Activated naive CD4-positive, alpha-beta T cell treated with anti-CD3 and anti-CD28 coated beads, Interleukin-2, amount 50 U/mL, for 24 hours (primary cell): ENCODE measurements at regions not wholly inside any gene's neighbourhood (a gene's known extent, or its start where the extent isn't known, plus 50 kb on each side); places are given as distances from the start of the nearest gene placed in this dataset.
A peak's percentile ranks its signal among the peaks of the same experiment; 100 is the strongest.
"Not testable (repeated sequence)": the region's sequence is repeated elsewhere in the genome, so short reads cannot be mapped to it uniquely, and the experiment has no call there.

Experiments
- H3K27ac Mint-ChIP-seq: one replicate; pipeline ENCODE4 v1.8.0; 2021; ENCODE audit warnings: mild to moderate bottlenecking, mixed read lengths
- H3K27me3 Mint-ChIP-seq: one replicate; pipeline ENCODE4 v1.8.0; 2021; ENCODE audit warnings: mixed read lengths
- H3K36me3 Mint-ChIP-seq: one replicate; pipeline ENCODE4 v1.8.0; 2021; ENCODE audit warnings: mixed read lengths
- H3K4me1 Mint-ChIP-seq: one replicate; pipeline ENCODE4 v1.8.0; 2021; ENCODE audit warnings: mixed read lengths
- H3K4me3 Mint-ChIP-seq: one replicate; pipeline ENCODE4 v1.8.0; 2021; ENCODE audit warnings: mild to moderate bottlenecking, mixed read lengths
- H3K9me3 Mint-ChIP-seq: one replicate; pipeline ENCODE4 v1.8.0; 2021; ENCODE audit warnings: mixed read lengths

- Mint-ChIP-seq H3K4me1 (peaks cover 7% of the 10 kb centered on the region), H3K4me3 (no peak overlapping the region), H3K9me3 (no peaks in the 10 kb centered on the region), H3K27ac (no peak overlapping the region), H3K36me3 (no peaks in the 10 kb centered on the region), H3K27me3 (no peaks in the 10 kb centered on the region)
These were observed 819.6 kb downstream of the RNF144A start for GRCh38 chr2:7736646-7737305.

- peaks cover 12% of the 10 kb centered on the region for H3K4me1 Mint-ChIP-seq
- no peak overlapping the region for H3K4me3 Mint-ChIP-seq
- no peaks in the 10 kb centered on the region for H3K36me3 Mint-ChIP-seq
- no peaks in the 10 kb centered on the region for H3K27me3 Mint-ChIP-seq
- no peaks in the 10 kb centered on the region for H3K9me3 Mint-ChIP-seq
- no peak overlapping the region for H3K27ac Mint-ChIP-seq
These were observed 821.4 kb downstream of the RNF144A start for GRCh38 chr2:7738596-7738995.

- H3K36me3 Mint-ChIP-seq: no peaks in the 10 kb centered on the region
- H3K9me3 Mint-ChIP-seq: no peaks in the 10 kb centered on the region
- no peaks in the 10 kb centered on the region for H3K27me3 Mint-ChIP-seq
- H3K4me3 Mint-ChIP-seq: no peak overlapping the region
- no peak overlapping the region for H3K27ac Mint-ChIP-seq
- peaks cover 12% of the 10 kb centered on the region for H3K4me1 Mint-ChIP-seq
These were observed 822.9 kb downstream of the RNF144A start for GRCh38 chr2:7740114-7740513.

GRCh38 chr2:7742301-7742700 is 825.1 kb downstream of the RNF144A start:
- no peaks in the 10 kb centered on the region for H3K36me3 Mint-ChIP-seq
- no peak overlapping the region for H3K4me3 Mint-ChIP-seq
- no peaks in the 10 kb centered on the region for H3K27me3 Mint-ChIP-seq
- H3K4me1 Mint-ChIP-seq: peaks cover 12% of the 10 kb centered on the region
- H3K27ac Mint-ChIP-seq: no peak overlapping the region
- no peaks in the 10 kb centered on the region for H3K9me3 Mint-ChIP-seq

GRCh38 chr2:7744827-7745226 is 827.6 kb downstream of the RNF144A start:
- H3K27me3 Mint-ChIP-seq: no peaks in the 10 kb centered on the region
- no peaks in the 10 kb centered on the region for H3K36me3 Mint-ChIP-seq
- H3K27ac Mint-ChIP-seq: peak overlapping the region; percentile 8
- H3K4me1 Mint-ChIP-seq: peaks cover 15% of the 10 kb centered on the region
- no peaks in the 10 kb centered on the region for H3K9me3 Mint-ChIP-seq
- no peak overlapping the region for H3K4me3 Mint-ChIP-seq

- Mint-ChIP-seq H3K27ac (no peak overlapping the region), H3K36me3 (no peaks in the 10 kb centered on the region), H3K4me3 (no peak overlapping the region), H3K27me3 (no peaks in the 10 kb centered on the region), H3K4me1 (peaks cover 10% of the 10 kb centered on the region), H3K9me3 (no peaks in the 10 kb centered on the region)
These were observed 828.2 kb downstream of the RNF144A start for GRCh38 chr2:7745369-7745768.

GRCh38 chr2:7748717-7749415 is 831.7 kb downstream of the RNF144A start:
- no peaks in the 10 kb centered on the region for H3K27me3 Mint-ChIP-seq
- H3K36me3 Mint-ChIP-seq: peaks cover 2% of the 10 kb centered on the region
- no peak overlapping the region for H3K27ac Mint-ChIP-seq
- H3K4me3 Mint-ChIP-seq: no peak overlapping the region
- peaks cover 5% of the 10 kb centered on the region for H3K4me1 Mint-ChIP-seq
- peaks cover 11% of the 10 kb centered on the region for H3K9me3 Mint-ChIP-seq

- Mint-ChIP-seq H3K36me3 (peaks cover 2% of the 10 kb centered on the region), H3K9me3 (peaks cover 15% of the 10 kb centered on the region), H3K27ac (no peak overlapping the region), H3K27me3 (no peaks in the 10 kb centered on the region), H3K4me3 (no peak overlapping the region), H3K4me1 (peaks cover 5% of the 10 kb centered on the region)
These were observed 832.8 kb downstream of the RNF144A start for GRCh38 chr2:7749895-7750559.

- H3K27me3 Mint-ChIP-seq: no peaks in the 10 kb centered on the region
- peaks cover 2% of the 10 kb centered on the region for H3K36me3 Mint-ChIP-seq
- H3K4me1 Mint-ChIP-seq: peaks cover 5% of the 10 kb centered on the region
- H3K27ac Mint-ChIP-seq: no peak overlapping the region
- H3K4me3 Mint-ChIP-seq: no peak overlapping the region
- H3K9me3 Mint-ChIP-seq: peaks cover 15% of the 10 kb centered on the region
These were observed 835.1 kb downstream of the RNF144A start for GRCh38 chr2:7752291-7752690.

GRCh38 chr2:7753777-7754176 is 836.6 kb downstream of the RNF144A start:
- Mint-ChIP-seq H3K4me1 (peaks cover 14% of the 10 kb centered on the region), H3K27ac (no peak overlapping the region), H3K27me3 (no peaks in the 10 kb centered on the region), H3K36me3 (peaks cover 2% of the 10 kb centered on the region), H3K9me3 (peaks cover 15% of the 10 kb centered on the region), H3K4me3 (no peak overlapping the region)

GRCh38 chr2:7755879-7756278 is 838.7 kb downstream of the RNF144A start:
- Mint-ChIP-seq H3K9me3 (peaks cover 15% of the 10 kb centered on the region), H3K36me3 (peaks cover 2% of the 10 kb centered on the region), H3K4me3 (no peak overlapping the region), H3K4me1 (peaks cover 9% of the 10 kb centered on the region), H3K27me3 (no peaks in the 10 kb centered on the region), H3K27ac (no peak overlapping the region)

- Mint-ChIP-seq H3K4me1 (peaks cover 9% of the 10 kb centered on the region), H3K9me3 (peaks cover 15% of the 10 kb centered on the region), H3K27me3 (no peaks in the 10 kb centered on the region), H3K36me3 (peaks cover 2% of the 10 kb centered on the region), H3K4me3 (no peak overlapping the region), H3K27ac (no peak overlapping the region)
These were observed 841.0 kb downstream of the RNF144A start for GRCh38 chr2:7758073-7758759.

GRCh38 chr2:7759898-7760297 is 842.7 kb downstream of the RNF144A start:
- Mint-ChIP-seq H3K27ac (no peak overlapping the region), H3K27me3 (no peaks in the 10 kb centered on the region), H3K4me1 (peaks cover 9% of the 10 kb centered on the region), H3K9me3 (peaks cover 14% of the 10 kb centered on the region), H3K36me3 (peaks cover 9% of the 10 kb centered on the region), H3K4me3 (no peak overlapping the region)

- not testable (repeated sequence) for H3K36me3 Mint-ChIP-seq, H3K4me1 Mint-ChIP-seq, H3K27me3 Mint-ChIP-seq, H3K4me3 Mint-ChIP-seq, H3K27ac Mint-ChIP-seq
- H3K9me3 Mint-ChIP-seq: peaks cover 14% of the 10 kb centered on the region
These were observed 846.2 kb downstream of the RNF144A start for GRCh38 chr2:7763418-7763817.

- Mint-ChIP-seq H3K27ac (no peak overlapping the region), H3K4me3 (no peak overlapping the region), H3K36me3 (peaks cover 10% of the 10 kb centered on the region), H3K4me1 (no peaks in the 10 kb centered on the region), H3K27me3 (no peaks in the 10 kb centered on the region), H3K9me3 (peaks cover 14% of the 10 kb centered on the region)
These were observed 848.0 kb downstream of the RNF144A start for GRCh38 chr2:7765236-7765635.
